Stimulated activated CD4-positive, alpha-beta T cell treated with anti-CD3 and anti-CD28 coated beads, TNF-alpha, amount 100 ng/mL, for 24 hours (primary cell): ENCODE measurements at regions not wholly inside any gene's neighbourhood (a gene's known extent, or its start where the extent isn't known, plus 50 kb on each side); places are given as distances from the start of the nearest gene placed in this dataset.
A peak's percentile ranks its signal among the peaks of the same experiment; 100 is the strongest.

Source experiments
- DNase-seq, 3 experiments: peaks; one replicate each; pipeline ENCODE4 v3.0.0-alpha.2; 2020; ENCODE audit warnings: low read depth in 3 of 3

DNA sequence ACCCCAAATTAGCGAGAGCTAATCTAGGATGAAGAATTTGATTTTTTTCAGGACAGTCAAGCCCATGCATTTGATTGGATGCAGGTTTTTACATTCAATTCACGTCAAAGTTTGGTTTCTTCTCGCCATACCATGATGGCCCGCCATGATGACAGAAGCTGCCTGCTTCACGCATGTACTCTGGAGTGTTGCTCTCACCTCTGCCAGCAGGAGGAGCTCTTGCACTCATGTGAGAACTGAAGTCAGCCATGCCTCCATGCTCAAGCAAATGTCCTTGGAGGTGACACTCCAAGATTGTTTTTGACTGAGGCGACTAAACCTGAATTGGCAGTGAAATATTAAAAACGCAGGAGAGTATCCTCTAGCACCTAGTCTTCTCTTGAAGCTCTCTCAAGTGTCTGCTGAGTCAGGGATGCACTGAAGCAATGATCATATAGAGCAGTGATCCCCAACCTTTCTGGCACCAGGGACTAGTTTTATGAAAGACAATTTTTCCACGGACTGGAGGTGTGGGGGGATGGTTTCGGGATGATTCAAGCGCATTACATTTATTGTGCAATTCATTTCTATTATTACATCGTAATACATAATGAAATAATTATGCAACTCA, 120.9 kb downstream of the SAMMSON start:
- DNase-seq = peak; percentile 26 to 71 (median 30)

- no peak for DNase-seq
Measured at GRCh38 chr3:70127192-70127591, 127.7 kb downstream of the SAMMSON start.

DNA sequence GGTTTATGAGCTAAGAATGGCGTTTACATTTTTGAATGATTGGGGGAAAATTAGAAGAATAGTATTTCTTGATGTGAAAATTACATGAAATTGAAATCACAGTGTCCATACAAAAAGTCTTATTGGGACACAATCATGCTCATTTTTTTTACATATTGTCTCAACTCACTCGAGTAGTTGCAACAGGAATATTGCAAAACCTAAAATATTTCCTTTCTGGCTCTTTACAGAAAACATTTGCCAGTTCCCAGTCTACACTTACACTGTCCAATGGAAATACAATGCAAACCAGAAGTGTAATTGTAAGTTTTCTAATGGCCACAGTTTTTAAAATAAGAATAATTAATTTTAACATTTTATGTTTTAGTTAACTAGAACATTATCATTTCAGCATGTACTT, 137.8 kb downstream of the SAMMSON start:
- no peak for DNase-seq

- no peak for DNase-seq
Measured at GRCh38 chr3:70138606-70139005, 139.1 kb downstream of the SAMMSON start.
